ENCODE measurements at regions not wholly inside any gene's neighbourhood (a gene's known extent, or its start where the extent isn't known, plus 50 kb on each side); places are given as distances from the start of the nearest gene placed in this dataset.

DNA sequence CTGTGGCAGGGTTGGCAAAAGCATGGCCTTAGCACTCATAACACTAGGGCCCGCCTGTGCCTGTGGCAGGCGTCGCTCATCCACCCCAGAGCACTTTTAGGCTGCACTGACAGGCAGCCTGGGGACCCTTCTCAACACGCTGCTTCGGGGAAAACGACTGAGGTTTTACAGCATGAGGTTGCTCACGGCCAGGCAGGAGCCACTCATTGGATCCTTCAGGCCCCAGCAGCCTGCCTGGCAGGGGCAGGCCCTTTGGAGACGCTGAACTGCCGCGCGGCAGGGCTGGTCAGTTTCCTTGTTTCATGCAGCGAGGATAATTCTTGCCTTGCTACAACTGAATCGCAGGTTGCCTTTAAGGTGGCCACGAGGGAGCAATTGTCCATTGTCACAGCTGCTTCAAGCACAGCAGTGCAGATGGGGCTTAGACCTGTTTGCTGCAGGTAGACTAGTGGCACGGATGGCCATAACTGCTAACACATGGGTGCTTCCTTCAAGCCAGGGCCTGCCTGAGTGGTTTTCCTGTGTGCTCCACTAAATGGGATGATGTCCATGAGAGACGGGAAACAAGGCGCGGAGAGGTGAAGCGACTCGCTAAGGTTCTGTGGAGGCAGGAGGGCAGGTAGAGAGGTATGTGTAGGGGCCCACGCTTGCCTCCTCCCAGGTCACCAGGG is 49.9 kb upstream of the HS6ST1 start:
- TF ChIP-seq, protein P1, sequence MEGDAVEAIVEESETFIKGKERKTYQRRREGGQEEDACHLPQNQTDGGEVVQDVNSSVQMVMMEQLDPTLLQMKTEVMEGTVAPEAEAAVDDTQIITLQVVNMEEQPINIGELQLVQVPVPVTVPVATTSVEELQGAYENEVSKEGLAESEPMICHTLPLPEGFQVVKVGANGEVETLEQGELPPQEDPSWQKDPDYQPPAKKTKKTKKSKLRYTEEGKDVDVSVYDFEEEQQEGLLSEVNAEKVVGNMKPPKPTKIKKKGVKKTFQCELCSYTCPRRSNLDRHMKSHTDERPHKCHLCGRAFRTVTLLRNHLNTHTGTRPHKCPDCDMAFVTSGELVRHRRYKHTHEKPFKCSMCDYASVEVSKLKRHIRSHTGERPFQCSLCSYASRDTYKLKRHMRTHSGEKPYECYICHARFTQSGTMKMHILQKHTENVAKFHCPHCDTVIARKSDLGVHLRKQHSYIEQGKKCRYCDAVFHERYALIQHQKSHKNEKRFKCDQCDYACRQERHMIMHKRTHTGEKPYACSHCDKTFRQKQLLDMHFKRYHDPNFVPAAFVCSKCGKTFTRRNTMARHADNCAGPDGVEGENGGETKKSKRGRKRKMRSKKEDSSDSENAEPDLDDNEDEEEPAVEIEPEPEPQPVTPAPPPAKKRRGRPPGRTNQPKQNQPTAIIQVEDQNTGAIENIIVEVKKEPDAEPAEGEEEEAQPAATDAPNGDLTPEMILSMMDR (IDR thresholded peaks at IDR 0.05; ENCODE audit: control insufficient read depth, extremely low read depth, insufficient read depth), result no peak
- DNase-seq (ENCODE audit: low read depth), result no peak
- no peak overlapping the region for H3K4me3 ChIP-seq (ENCODE audit: low read depth, low read length)

DNA sequence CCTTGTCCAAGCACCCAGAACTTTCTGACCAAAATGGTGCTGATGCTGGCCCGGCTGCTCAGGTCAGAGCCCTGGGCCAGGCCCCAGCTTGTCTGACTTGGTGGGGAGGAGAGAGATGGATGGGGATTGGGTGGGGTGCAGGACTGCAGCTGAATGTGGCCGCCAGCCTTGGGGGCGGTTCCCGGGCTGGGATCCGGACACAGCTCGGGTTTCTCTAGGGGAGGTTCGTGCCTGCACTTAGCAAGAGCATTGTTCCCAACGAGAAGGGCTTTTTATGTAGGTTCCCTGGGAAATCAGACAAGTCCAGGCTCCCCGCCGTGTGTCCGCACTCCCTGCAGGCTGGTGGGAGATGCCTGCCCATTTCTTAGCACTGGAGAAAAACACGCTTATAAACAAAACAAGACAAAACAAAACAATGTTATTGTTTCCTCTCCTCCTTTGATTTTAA is 50.5 kb upstream of the HS6ST1 start:
- DNase-seq (ENCODE audit: low read depth), result no peak
- TF ChIP-seq, protein P1 (IDR thresholded peaks at IDR 0.05; ENCODE audit: control insufficient read depth, extremely low read depth, insufficient read depth), result no peak
- H3K4me3 ChIP-seq (ENCODE audit: low read depth, low read length), result no peak overlapping the region

DNA sequence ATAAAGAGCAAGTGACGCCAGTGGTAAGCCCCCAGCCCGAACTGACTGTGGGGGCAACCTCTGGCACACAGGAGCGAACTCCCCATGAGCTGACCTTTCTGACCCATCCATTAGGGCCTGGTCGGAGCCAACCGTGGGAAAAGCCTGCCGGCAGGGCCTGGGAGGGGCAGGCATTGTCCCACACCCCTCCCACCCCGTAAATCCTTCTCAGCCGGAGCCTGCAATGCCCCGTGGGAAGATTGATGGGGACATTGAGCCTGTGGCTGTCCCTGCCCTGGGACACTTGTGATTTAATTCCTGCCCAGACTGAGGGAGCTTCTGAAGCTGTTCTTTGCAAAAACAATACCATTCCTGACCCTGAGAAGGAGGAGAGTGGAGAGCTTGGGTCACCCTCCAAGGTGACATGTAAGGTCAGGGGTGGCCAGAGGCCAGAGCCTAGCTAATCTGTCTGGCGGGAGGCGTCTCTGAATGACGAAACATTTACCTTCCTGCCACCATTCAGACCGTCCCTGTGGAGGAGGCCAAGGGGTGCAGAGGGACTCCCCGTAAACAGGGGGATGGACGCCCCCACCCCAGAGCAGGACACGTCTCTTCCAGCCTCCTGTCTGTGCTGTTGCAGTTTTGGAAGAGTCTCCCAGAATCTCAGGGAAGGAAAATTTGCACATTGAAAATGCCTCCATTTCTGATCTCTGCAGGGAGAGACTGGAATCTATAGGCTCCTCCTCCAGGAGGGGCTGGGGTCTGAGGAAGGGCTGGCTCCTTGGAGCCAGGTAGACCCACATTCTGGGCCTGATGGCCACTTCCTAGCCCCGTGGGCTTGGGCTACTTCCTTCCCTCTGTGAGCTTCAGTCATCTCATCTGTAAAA is 51.2 kb upstream of the HS6ST1 start:
- H3K4me3 ChIP-seq (ENCODE audit: low read depth, low read length), result no peak overlapping the region
- TF ChIP-seq, protein P1 (IDR thresholded peaks at IDR 0.05; ENCODE audit: control insufficient read depth, extremely low read depth, insufficient read depth), result no peak
- no peak for DNase-seq (ENCODE audit: low read depth)

DNA sequence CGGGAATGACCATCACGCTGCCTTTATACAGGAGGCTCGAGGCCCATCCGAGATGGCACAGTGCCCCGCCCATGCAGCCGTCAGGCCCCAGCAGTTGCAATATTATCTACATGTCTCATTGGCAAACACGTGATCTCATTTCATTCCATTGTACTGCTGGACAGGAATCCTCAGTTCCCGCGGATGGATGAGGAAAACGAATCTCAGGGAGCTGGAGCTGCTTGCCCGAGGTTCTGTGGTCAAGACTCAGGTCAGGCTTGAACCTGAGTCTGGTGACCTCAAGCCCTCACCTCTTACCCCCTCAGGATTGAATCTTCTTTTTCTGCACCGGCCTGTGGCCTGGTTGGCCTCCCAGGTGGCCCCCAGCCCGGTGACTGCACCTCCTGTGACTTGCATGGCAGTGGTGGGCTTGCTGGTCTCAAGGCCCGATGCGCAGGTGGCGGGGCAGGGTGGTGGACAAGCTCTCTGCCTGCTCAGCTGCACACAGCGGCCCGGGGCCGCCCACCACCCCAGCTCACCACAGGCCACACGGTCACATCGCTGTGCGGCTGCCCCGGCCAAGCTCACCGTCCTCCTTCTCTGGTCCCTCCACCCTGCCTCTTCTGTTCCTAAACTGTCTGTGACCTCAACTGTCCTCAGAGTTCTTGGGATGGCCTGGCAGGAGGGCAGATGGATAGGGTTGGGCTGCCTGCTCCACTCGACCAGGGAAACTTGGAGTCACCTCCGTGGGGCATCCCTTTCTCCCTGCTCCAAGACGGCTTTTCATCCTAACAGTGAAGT is 52.0 kb upstream of the HS6ST1 start:
- TF ChIP-seq, protein P1 (IDR thresholded peaks at IDR 0.05; ENCODE audit: control insufficient read depth, extremely low read depth, insufficient read depth), result no peak
- no peak overlapping the region for H3K4me3 ChIP-seq (ENCODE audit: low read depth, low read length)
- no peak for DNase-seq (ENCODE audit: low read depth)

DNA sequence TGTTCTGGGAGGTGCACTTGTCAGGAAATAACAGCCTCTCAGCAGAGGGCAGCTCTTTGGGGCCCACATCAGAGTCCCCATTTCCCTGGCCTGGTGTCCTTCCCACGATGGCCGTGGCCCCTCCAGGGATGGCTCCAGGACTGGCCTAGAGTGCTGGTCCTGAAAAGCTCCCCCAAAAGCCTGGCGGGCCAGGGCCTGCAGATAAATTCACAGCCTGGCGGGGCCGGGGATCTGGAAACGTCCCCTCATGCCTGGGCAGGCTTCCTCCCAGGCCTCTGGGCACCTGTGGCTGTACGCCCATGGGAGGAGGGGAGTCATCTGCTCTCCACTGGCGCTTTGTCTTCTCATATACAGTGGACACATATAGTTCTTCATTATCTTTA is 52.6 kb upstream of the HS6ST1 start:
- TF ChIP-seq, protein P1 (IDR thresholded peaks at IDR 0.05; ENCODE audit: control insufficient read depth, extremely low read depth, insufficient read depth), result no peak
- DNase-seq (ENCODE audit: low read depth), result no peak
- no peak overlapping the region for H3K4me3 ChIP-seq (ENCODE audit: low read depth, low read length)

DNA sequence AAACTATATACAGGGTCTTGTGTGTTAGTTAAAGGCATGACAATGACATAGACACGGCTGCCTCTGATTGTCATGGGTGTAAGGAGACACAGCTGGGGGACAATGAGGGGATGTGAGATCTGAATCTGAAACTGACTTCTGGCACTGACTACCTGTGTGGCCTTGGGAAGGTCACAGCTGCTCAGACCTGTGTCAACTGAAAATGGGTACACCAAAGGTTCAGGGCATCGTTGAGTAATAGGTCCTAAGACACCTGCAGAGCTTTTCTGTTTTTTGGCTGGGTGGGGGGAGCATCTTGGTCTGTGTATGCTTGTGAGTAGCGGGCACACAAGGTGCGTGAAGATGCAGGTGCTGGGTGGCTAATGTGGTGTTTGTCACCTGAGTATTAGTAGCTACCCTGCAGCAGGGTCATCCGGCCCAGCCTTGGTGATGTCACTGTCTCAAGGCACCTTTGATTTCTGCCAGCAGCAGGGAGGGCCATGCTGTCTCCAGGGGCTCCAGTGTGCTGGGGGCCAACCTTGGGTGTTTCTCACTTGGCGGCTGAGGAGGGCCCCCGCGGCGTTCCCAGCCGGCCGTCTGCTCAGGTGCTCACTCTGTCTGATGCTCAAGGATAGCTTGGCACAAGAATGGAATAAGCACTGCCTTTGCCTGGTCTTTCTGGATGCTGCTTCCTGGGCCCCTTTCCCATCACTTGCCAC is 53.1 kb upstream of the HS6ST1 start:
- DNase-seq (ENCODE audit: low read depth), result no peak
- no peak overlapping the region for H3K4me3 ChIP-seq (ENCODE audit: low read depth, low read length)
- TF ChIP-seq, protein P1 (IDR thresholded peaks at IDR 0.05; ENCODE audit: control insufficient read depth, extremely low read depth, insufficient read depth), result no peak

Measured in LNCaP clone FGC (cell line).